ENCODE measurements at regions not wholly inside any gene's neighbourhood (a gene's known extent, or its start where the extent isn't known, plus 50 kb on each side); places are given as distances from the start of the nearest gene placed in this dataset.

- DNase-seq (ENCODE audit: extremely low read depth in 1 of 11, low read depth in 9 of 11, low spot score in 4 of 11) = no peak
Observed at GRCh38 chr11:116314006-116314405, 458.8 kb downstream of the BUD13 start.

GRCh38 chr11:116312570-116313391 lies 460.0 kb downstream of the BUD13 start:
- peak in 6 of 11 donors; percentile 11 to 29 (median 20) for DNase-seq (ENCODE audit: extremely low read depth in 1 of 11, low read depth in 9 of 11, low spot score in 4 of 11)

GRCh38 chr11:116311206-116311605 lies 461.6 kb downstream of the BUD13 start:
- no peak for DNase-seq (ENCODE audit: extremely low read depth in 1 of 11, low read depth in 9 of 11, low spot score in 4 of 11)

- DNase-seq (ENCODE audit: extremely low read depth in 1 of 11, low read depth in 9 of 11, low spot score in 4 of 11) = no peak
Observed at GRCh38 chr11:116310698-116311097, 462.1 kb downstream of the BUD13 start.

GRCh38 chr11:116310226-116310625 lies 462.6 kb downstream of the BUD13 start:
- peak in 6 of 11 donors; percentile 12 to 35 (median 18) for DNase-seq (ENCODE audit: extremely low read depth in 1 of 11, low read depth in 9 of 11, low spot score in 4 of 11)

GRCh38 chr11:116309446-116309845 lies 463.3 kb downstream of the BUD13 start:
- no peak for DNase-seq (ENCODE audit: extremely low read depth in 1 of 11, low read depth in 9 of 11, low spot score in 4 of 11)

GRCh38 chr11:116302756-116303155 lies 470.0 kb downstream of the BUD13 start:
- DNase-seq (ENCODE audit: extremely low read depth in 1 of 11, low read depth in 9 of 11, low spot score in 4 of 11) = no peak

GRCh38 chr11:116301141-116301540 lies 471.6 kb downstream of the BUD13 start:
- no peak for DNase-seq (ENCODE audit: extremely low read depth in 1 of 11, low read depth in 9 of 11, low spot score in 4 of 11)

GRCh38 chr11:116300232-116300631 lies 472.6 kb downstream of the BUD13 start:
- no peak for DNase-seq (ENCODE audit: extremely low read depth in 1 of 11, low read depth in 9 of 11, low spot score in 4 of 11)

- DNase-seq (ENCODE audit: extremely low read depth in 1 of 11, low read depth in 9 of 11, low spot score in 4 of 11) = no peak
Observed at GRCh38 chr11:116294630-116295029, 478.2 kb downstream of the BUD13 start.

- DNase-seq (ENCODE audit: extremely low read depth in 1 of 11, low read depth in 9 of 11, low spot score in 4 of 11) = no peak
Observed at GRCh38 chr11:116287866-116288265, 484.9 kb downstream of the BUD13 start.

GRCh38 chr11:116285026-116285425 lies 487.8 kb downstream of the BUD13 start:
- DNase-seq (ENCODE audit: extremely low read depth in 1 of 11, low read depth in 9 of 11, low spot score in 4 of 11) = no peak

GRCh38 chr11:116283300-116283699 lies 489.5 kb downstream of the BUD13 start:
- no peak for DNase-seq (ENCODE audit: extremely low read depth in 1 of 11, low read depth in 9 of 11, low spot score in 4 of 11)

GRCh38 chr11:116282481-116282880 lies 490.3 kb downstream of the BUD13 start:
- DNase-seq (ENCODE audit: extremely low read depth in 1 of 11, low read depth in 9 of 11, low spot score in 4 of 11) = no peak

GRCh38 chr11:116281173-116282160 lies 491.3 kb downstream of the BUD13 start:
- no peak for DNase-seq (ENCODE audit: extremely low read depth in 1 of 11, low read depth in 9 of 11, low spot score in 4 of 11)

- DNase-seq (ENCODE audit: extremely low read depth in 1 of 11, low read depth in 9 of 11, low spot score in 4 of 11) = no peak
Observed at GRCh38 chr11:116279511-116279910, 493.3 kb downstream of the BUD13 start.

GRCh38 chr11:116278076-116278475 lies 494.7 kb downstream of the BUD13 start:
- no peak for DNase-seq (ENCODE audit: extremely low read depth in 1 of 11, low read depth in 9 of 11, low spot score in 4 of 11)

- DNase-seq (ENCODE audit: extremely low read depth in 1 of 11, low read depth in 9 of 11, low spot score in 4 of 11) = peak in 10 of 11 donors; percentile 41 to 67 (median 56)
Observed at GRCh38 chr11:116276051-116277044, 496.4 kb downstream of the BUD13 start.

GRCh38 chr11:116275635-116276034 lies 497.2 kb downstream of the BUD13 start:
- DNase-seq (ENCODE audit: extremely low read depth in 1 of 11, low read depth in 9 of 11, low spot score in 4 of 11) = no peak

Data from renal cortex interstitium (tissue), 11 donors.